HEK293T (cell line): ENCODE measurements at regions not wholly inside any gene's neighbourhood (a gene's known extent, or its start where the extent isn't known, plus 50 kb on each side); places are given as distances from the start of the nearest gene placed in this dataset.
"Not testable (repeated sequence)": the region's sequence is repeated elsewhere in the genome, so short reads cannot be mapped to it uniquely, and the experiment has no call there.

Source experiments
- CTCF ChIA-PET: fragments of 350-600 bp; formaldehyde crosslinking; extraction: SDS; loops from one replicate; lab custom pipeline; 2021; ENCODE audit warnings: antibody characterized with exemption, inconsistent platforms; lab: Yijun Ruan, JAX
- POLR2A ChIA-PET: fragments of 350-600 bp; formaldehyde crosslinking; extraction: SDS; loops from one replicate; lab custom pipeline; 2020; ENCODE audit warnings: antibody characterized with exemption, inconsistent platforms; lab: Yijun Ruan, JAX
- DNase-seq: peaks from one replicate; pipeline ENCODE4 v3.0.0; 2012; ENCODE audit warnings: mixed read lengths; ENCODE audit errors: extremely low spot score
- ARNT ChIP-seq: fragments of 450-650 bp; IDR thresholded peaks from 2 replicates; pipeline ENCODE4 v1.6.1; 2017; ENCODE audit warnings: mild to moderate bottlenecking
- BHLHE40 ChIP-seq: fragments of 450-650 bp; IDR thresholded peaks from 2 replicates; pipeline ENCODE4 v1.6.1; 2016; ENCODE audit warnings: mild to moderate bottlenecking, moderate library complexity, borderline replicate concordance
- CTBP1 ChIP-seq: fragments of 450-650 bp; IDR thresholded peaks from 2 replicates; pipeline ENCODE4 v1.6.1; 2016; ENCODE audit warnings: borderline replicate concordance
- ELF4 ChIP-seq: fragments of 450-650 bp; IDR thresholded peaks from 2 replicates; pipeline ENCODE4 v1.6.1; 2017; ENCODE audit warnings: antibody characterized with exemption
- FOXA1 ChIP-seq: fragments of 450-650 bp; IDR thresholded peaks from 2 replicates; pipeline ENCODE4 v1.6.1; 2016; ENCODE audit warnings: mild to moderate bottlenecking
- FOXK2 ChIP-seq: fragments of 450-650 bp; IDR thresholded peaks from 2 replicates; pipeline ENCODE4 v1.6.1; 2016; ENCODE audit warnings: mild to moderate bottlenecking
- FOXM1 ChIP-seq: fragments of 450-650 bp; IDR thresholded peaks from 2 replicates; pipeline ENCODE4 v1.6.1; 2017; ENCODE audit warnings: mild to moderate bottlenecking, borderline replicate concordance
- HDGF ChIP-seq: fragments of 450-650 bp; IDR thresholded peaks from 2 replicates; pipeline ENCODE4 v1.6.1; 2017; ENCODE audit warnings: antibody characterized with exemption, borderline replicate concordance
- L3MBTL2 ChIP-seq: fragments of 450-650 bp; conservative IDR thresholded peaks from 2 replicates; pipeline ENCODE4 v1.6.1; 2016; ENCODE audit warnings: mild to moderate bottlenecking
- LEF1 ChIP-seq: fragments of 450-650 bp; IDR thresholded peaks from 2 replicates; pipeline ENCODE4 v1.6.1; 2017; ENCODE audit warnings: mild to moderate bottlenecking, borderline replicate concordance
- NFRKB ChIP-seq: fragments of 450-650 bp; IDR thresholded peaks from 2 replicates; pipeline ENCODE4 v1.6.1; 2016; ENCODE audit warnings: mild to moderate bottlenecking, moderate library complexity
- PKNOX1 ChIP-seq: fragments of 450-650 bp; IDR thresholded peaks from 2 replicates; pipeline ENCODE4 v1.6.1; 2016
- SP1 ChIP-seq: fragments of 450-650 bp; IDR thresholded peaks from 2 replicates; pipeline ENCODE4 v1.6.1; 2017
- SUZ12 ChIP-seq: fragments of 450-650 bp; IDR thresholded peaks from 2 replicates; pipeline ENCODE4 v1.6.1; 2016; ENCODE audit warnings: mild to moderate bottlenecking
- TARDBP ChIP-seq: fragments of 450-650 bp; IDR thresholded peaks from 2 replicates; pipeline ENCODE4 v1.6.1; 2016
- ZNF384 ChIP-seq: fragments of 450-650 bp; IDR thresholded peaks from 2 replicates; pipeline ENCODE4 v1.6.1; 2016

- DNase-seq = no peak
- TF ChIP-seq LEF1 (no peak), PKNOX1 (no peak), TARDBP (no peak), SP1 (no peak), NFRKB (no peak), SUZ12 (no peak), CTBP1 (no peak), HDGF (no peak), ELF4 (no peak), FOXK2 (no peak), ARNT (no peak), L3MBTL2 (no peak), FOXM1 (no peak), FOXA1 (no peak)
- CTCF ChIA-PET = interaction anchor here (0.7 to 2.0 kb wide), 2 partner anchors 94 to 349 kb away, joined by 3 to 7 read pairs; partner anchors contain the start of gene PTPN13
- POLR2A ChIA-PET = no interaction called here
Measured at GRCh38 chr4:86500527-86500926, 93.6 kb upstream of the PTPN13 start.

- ChIA-PET CTCF (interaction anchor here (0.6 kb wide), 1 partner anchor 351 kb away, joined by 4 read pairs; no protein-coding TSS in a partner anchor), POLR2A (no interaction called here)
- no peak for TF ChIP-seq SUZ12
- no peak for TF ChIP-seq ELF4
- TF ChIP-seq FOXK2 = no peak
- TF ChIP-seq ZNF384 = no peak
- TF ChIP-seq NFRKB = no peak
- no peak for TF ChIP-seq LEF1
- no peak for TF ChIP-seq L3MBTL2
- no peak for TF ChIP-seq PKNOX1
- no peak for DNase-seq
Measured at GRCh38 chr4:86502081-86502480, 92.0 kb upstream of the PTPN13 start.

GRCh38 chr4:86506591-86506990 lies 87.5 kb upstream of the PTPN13 start:
- DNase-seq = no peak
- POLR2A ChIA-PET = interaction anchor here (0.6 to 1.4 kb wide), 2 partner anchors 87 to 345 kb away, joined by 3 to 4 read pairs; partner anchors contain the start of gene PTPN13
- CTCF ChIA-PET = no interaction called here
- no peak for TF ChIP-seq CTBP1
- TF ChIP-seq LEF1 = no peak

- POLR2A ChIA-PET = no interaction called here
- TF ChIP-seq BHLHE40 = no peak
- no peak for TF ChIP-seq SP1
- TF ChIP-seq PKNOX1 = no peak
- TF ChIP-seq FOXA1 = no peak
- no peak for TF ChIP-seq L3MBTL2
- TF ChIP-seq FOXK2 = no peak
- no peak for TF ChIP-seq FOXM1
- TF ChIP-seq HDGF = no peak
- TF ChIP-seq LEF1 = no peak
- no peak for TF ChIP-seq ARNT
- TF ChIP-seq ZNF384 = no peak
- TF ChIP-seq TARDBP = no peak
- no peak for TF ChIP-seq ELF4
- TF ChIP-seq NFRKB = no peak
- TF ChIP-seq SUZ12 = no peak
- TF ChIP-seq CTBP1 = no peak
- DNase-seq = no peak
- CTCF ChIA-PET = interaction anchor here (0.7 kb wide), 1 partner anchor 61 kb away, joined by 4 read pairs; no protein-coding TSS in a partner anchor
Measured at GRCh38 chr4:86508436-86508835, 85.7 kb upstream of the PTPN13 start.

- ChIA-PET CTCF (interaction anchor here (0.6 kb wide), 1 partner anchor 18 kb away, joined by 3 read pairs; no protein-coding TSS in a partner anchor), POLR2A (no interaction called here)
- TF ChIP-seq PKNOX1 (no peak), FOXK2 (no peak), LEF1 (no peak), ZNF384 (no peak), SP1 (no peak), ARNT (no peak), BHLHE40 (no peak), SUZ12 (no peak), NFRKB (no peak), FOXM1 (no peak), ELF4 (no peak), L3MBTL2 (no peak), FOXA1 (no peak)
- DNase-seq = no peak
Measured at GRCh38 chr4:86511590-86511989, 82.5 kb upstream of the PTPN13 start.

GRCh38 chr4:86512631-86513030 lies 81.5 kb upstream of the PTPN13 start:
- no peak for TF ChIP-seq BHLHE40
- TF ChIP-seq HDGF = no peak
- TF ChIP-seq FOXM1 = no peak
- TF ChIP-seq ZNF384 = no peak
- TF ChIP-seq FOXK2 = no peak
- no peak for TF ChIP-seq LEF1
- CTCF ChIA-PET = interaction anchor here (0.8 kb wide), 1 partner anchor 14 kb away, joined by 3 read pairs; no protein-coding TSS in a partner anchor
- no peak for DNase-seq
- POLR2A ChIA-PET = no interaction called here

GRCh38 chr4:86515963-86516362 lies 78.2 kb upstream of the PTPN13 start:
- POLR2A ChIA-PET, CTCF ChIA-PET, DNase-seq: not testable (repeated sequence)
